OCI-LY1 (cell line): ENCODE measurements at regions not wholly inside any gene's neighbourhood (a gene's known extent, or its start where the extent isn't known, plus 50 kb on each side); places are given as distances from the start of the nearest gene placed in this dataset.
"Not testable (repeated sequence)": the region's sequence is repeated elsewhere in the genome, so short reads cannot be mapped to it uniquely, and the experiment has no call there.

Experiments used
- H2AFZ ChIP-seq: fragments of 200-600 bp; sonication (generic), shearing (Covaris generic); 2 replicates; pipeline ENCODE4 v1.6.0; 2014; ENCODE audit warnings: antibody characterized with exemption, mild to moderate bottlenecking, low read length
- H3F3A ChIP-seq: fragments of 200-600 bp; sonication (generic), shearing (Covaris generic); 2 replicates; pipeline ENCODE4 v1.6.0; 2014; ENCODE audit warnings: mild to moderate bottlenecking, antibody characterized with exemption, low read length, moderate library complexity; ENCODE audit not compliant: insufficient read depth
- H3K27ac ChIP-seq: fragments of 200-600 bp; sonication (generic); 2 replicates; pipeline ENCODE4 v1.5.1; 2014; ENCODE audit warnings: low read length, mixed run types, mild to moderate bottlenecking, low read depth; ENCODE audit not compliant: poor library complexity, severe bottlenecking
- H3K27me3 ChIP-seq: fragments of 200-600 bp; sonication (generic); 2 replicates; pipeline ENCODE4 v1.6.0; 2014; ENCODE audit warnings: antibody characterized with exemption, mild to moderate bottlenecking, low read length, moderate library complexity; ENCODE audit not compliant: insufficient read depth
- H3K36me3 ChIP-seq: fragments of 200-600 bp; sonication (generic); 2 replicates; pipeline ENCODE4 v1.6.1; 2014; ENCODE audit warnings: mild to moderate bottlenecking, antibody characterized with exemption, low read length, moderate library complexity, mixed read lengths; ENCODE audit not compliant: insufficient read depth
- H3K4me1 ChIP-seq: fragments of 200-600 bp; sonication (generic); 2 replicates; pipeline ENCODE4 v1.5.1; 2014; ENCODE audit warnings: mild to moderate bottlenecking, low read length, moderate library complexity; ENCODE audit not compliant: insufficient read depth, severe bottlenecking
- H3K4me2 ChIP-seq: fragments of 200-600 bp; sonication (generic), shearing (Covaris generic); 2 replicates; pipeline ENCODE4 v1.6.1; 2014; ENCODE audit warnings: low read length
- H3K4me3 ChIP-seq: fragments of 200-600 bp; sonication (generic); 2 replicates; pipeline ENCODE4 v1.5.1; 2014; ENCODE audit warnings: low read length, low read depth, mild to moderate bottlenecking, mixed read lengths; ENCODE audit not compliant: poor library complexity, severe bottlenecking
- H3K79me2 ChIP-seq: fragments of 200-600 bp; shearing (Covaris generic); 2 replicates; pipeline ENCODE4 v1.6.1; 2016; ENCODE audit warnings: mixed run types, low read length, mixed read lengths; ENCODE audit not compliant: insufficient read depth
- H3K9ac ChIP-seq: fragments of 200-600 bp; sonication (generic), shearing (Covaris generic); 2 replicates; pipeline ENCODE4 v1.6.1; 2014; ENCODE audit warnings: mild to moderate bottlenecking, low read length, mixed read lengths
- H3K9me2 ChIP-seq: fragments of 200-600 bp; sonication (generic), shearing (Covaris generic); 2 replicates; pipeline ENCODE4 v1.6.1; 2014; ENCODE audit warnings: low read depth, mild to moderate bottlenecking, low read length, mixed read lengths
- H3K9me3 ChIP-seq: fragments of 200-600 bp; shearing (Covaris generic); 2 replicates; pipeline ENCODE4 v1.6.1; 2014; ENCODE audit warnings: low read length, mixed read lengths
- H4K20me1 ChIP-seq: fragments of 200-600 bp; sonication (generic), shearing (Covaris generic); 2 replicates; pipeline ENCODE4 v1.6.0; 2016; ENCODE audit warnings: mild to moderate bottlenecking, low read length; ENCODE audit not compliant: insufficient read depth
- CTCF ChIP-seq: fragments of 200-600 bp; sonication (generic), shearing (Covaris generic); IDR thresholded peaks from 2 replicates; pipeline ENCODE4 v1.5.1; 2017; ENCODE audit warnings: mild to moderate bottlenecking, antibody characterized with exemption, low read length, moderate library complexity, mixed read lengths
- EZH2 ChIP-seq: fragments of 200-600 bp; sonication (generic), shearing (Covaris generic); IDR thresholded peaks from 2 replicates; pipeline ENCODE4 v1.8.0; 2017; ENCODE audit warnings: borderline replicate concordance, mixed run types, mild to moderate bottlenecking, antibody characterized with exemption, low read length, moderate library complexity, mixed read lengths

- Histone ChIP-seq H3K4me2 (no peak overlapping the region), H3K79me2 (no peaks in the 10 kb centered on the region), H3K9me3 (no peaks in the 10 kb centered on the region), H3K36me3 (no peaks in the 10 kb centered on the region), H3K9me2 (no peaks in the 10 kb centered on the region), H3K27me3 (0 out of 2 replicates have a peak, but pooled peaks cover 7% of the 10 kb centered on the region), H3K4me3 (no peak overlapping the region), H3K9ac (no peak overlapping the region), H3K27ac (no peak overlapping the region), H4K20me1 (no peaks in the 10 kb centered on the region), H3K4me1 (peaks cover 7% of the 10 kb centered on the region), H3F3A (no peaks in the 10 kb centered on the region), H2AFZ (no peak overlapping the region)
- no peak for TF ChIP-seq EZH2
- TF ChIP-seq CTCF = no peak
Observed at GRCh38 chr10:30686708-30687107, 57.2 kb upstream of the LYZL2 start.

GRCh38 chr10:30683496-30683895, 53.9 kb upstream of the LYZL2 start:
- Histone ChIP-seq H2AFZ (no peak overlapping the region), H3K27ac (no peak overlapping the region), H3K79me2 (no peaks in the 10 kb centered on the region), H4K20me1 (no peaks in the 10 kb centered on the region), H3K27me3 (0 out of 2 replicates have a peak, but pooled peaks cover 7% of the 10 kb centered on the region), H3K4me1 (peaks cover 7% of the 10 kb centered on the region), H3K9me3 (peaks cover 4% of the 10 kb centered on the region; the same call in 1 of the 2 replicates), H3K4me2 (no peak overlapping the region), H3K9ac (no peak overlapping the region), H3K36me3 (no peaks in the 10 kb centered on the region; the same call in 1 of the 2 replicates), H3F3A (no peaks in the 10 kb centered on the region), H3K4me3 (no peak overlapping the region), H3K9me2 (no peaks in the 10 kb centered on the region)
- TF ChIP-seq CTCF = no peak
- TF ChIP-seq EZH2 = no peak

DNA sequence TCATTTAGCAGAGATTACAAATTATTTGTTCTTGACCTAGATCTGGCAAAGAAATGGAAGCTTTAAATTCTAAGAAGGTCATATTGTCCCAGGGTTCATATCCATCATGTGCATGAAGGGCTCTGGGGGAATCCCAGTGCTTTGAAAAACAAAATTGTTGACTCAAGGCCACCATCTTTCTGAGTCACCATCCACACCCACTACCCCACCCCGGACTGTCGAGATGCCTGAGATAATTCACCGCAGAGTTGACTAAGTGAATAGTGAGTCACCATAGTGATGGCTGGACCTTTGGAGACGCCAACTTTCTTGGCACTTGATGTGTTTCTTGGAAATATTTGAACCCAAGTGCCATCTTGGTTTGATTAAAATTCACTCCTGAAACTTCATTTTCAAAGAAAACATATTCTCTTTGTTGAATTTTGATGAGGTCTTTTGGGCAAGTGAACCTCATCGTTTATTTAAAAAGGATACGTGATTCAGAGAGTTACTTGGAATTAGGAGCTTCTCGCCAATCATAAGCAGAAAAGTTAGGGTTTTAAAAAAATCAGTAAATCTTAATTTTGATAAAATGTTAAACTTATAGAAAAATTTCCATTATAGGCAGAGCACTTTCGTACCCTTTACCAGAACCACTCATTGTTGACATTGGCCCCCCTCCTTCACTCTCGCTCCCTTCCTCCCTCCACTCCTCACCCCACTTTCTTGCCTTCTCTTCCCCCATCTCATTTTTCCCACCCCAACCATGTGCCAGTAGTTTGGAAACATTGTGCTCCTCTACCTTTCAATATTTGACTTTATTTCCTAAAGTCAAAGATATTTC, 53.0 kb upstream of the LYZL2 start:
- H3K4me1 ChIP-seq, H3K4me2 ChIP-seq, H3K36me3 ChIP-seq, H3K4me3 ChIP-seq, H3K9me2 ChIP-seq, H3K9me3 ChIP-seq, H3K79me2 ChIP-seq, H2AFZ ChIP-seq, H3K27ac ChIP-seq, H3K27me3 ChIP-seq, H4K20me1 ChIP-seq, H3K9ac ChIP-seq, H3F3A ChIP-seq: not testable (repeated sequence)

- Histone ChIP-seq H3F3A (no peaks in the 10 kb centered on the region), H4K20me1 (no peaks in the 10 kb centered on the region), H3K27ac (no peak overlapping the region), H3K79me2 (no peaks in the 10 kb centered on the region), H3K9me3 (peaks cover 4% of the 10 kb centered on the region; the same call in 1 of the 2 replicates), H3K4me2 (no peak overlapping the region), H3K4me1 (no peaks in the 10 kb centered on the region), H3K9ac (no peak overlapping the region), H3K4me3 (no peak overlapping the region), H3K9me2 (no peaks in the 10 kb centered on the region), H3K36me3 (no peaks in the 10 kb centered on the region; the same call in 1 of the 2 replicates), H3K27me3 (0 out of 2 replicates have a peak, but pooled peaks cover 7% of the 10 kb centered on the region), H2AFZ (no peak overlapping the region)
- TF ChIP-seq CTCF = no peak
- TF ChIP-seq EZH2 = no peak
Observed at GRCh38 chr10:30680908-30681307, 51.4 kb upstream of the LYZL2 start.
